Left renal pelvis (tissue), 4 donors: ENCODE measurements at regions not wholly inside any gene's neighbourhood (a gene's known extent, or its start where the extent isn't known, plus 50 kb on each side); places are given as distances from the start of the nearest gene placed in this dataset.

Experiments
- DNase-seq, 4 donors: peaks; one replicate each; pipeline ENCODE4 v3.0.0-alpha.2; 2013; ENCODE audit warnings: low read depth in 4 of 4, low spot score in 3 of 4

DNA sequence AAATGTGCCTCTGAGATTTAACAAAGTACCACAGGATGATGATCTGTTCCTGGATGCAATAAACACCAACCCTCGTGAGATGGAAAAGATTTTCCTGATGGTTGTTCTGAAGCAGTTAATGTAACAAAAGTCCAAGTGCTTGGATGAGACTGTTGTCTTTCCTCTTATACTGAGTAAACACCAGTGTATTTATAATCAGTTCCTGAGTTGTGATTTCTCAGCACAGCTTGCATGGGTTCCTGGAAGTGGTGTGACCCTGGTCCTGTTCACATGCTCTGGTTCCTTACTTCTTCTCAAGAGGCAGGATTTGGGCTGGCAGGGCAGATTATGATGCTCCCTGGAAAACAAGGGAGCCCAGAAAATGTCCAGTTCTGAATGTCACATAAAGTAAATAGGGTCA is 208.2 kb upstream of the USP24 start:
- DNase-seq, result no peak

- DNase-seq, result no peak
Measured at GRCh38 chr1:55420929-55421716, 206.0 kb upstream of the USP24 start.

GRCh38 chr1:55420026-55420425 is 204.9 kb upstream of the USP24 start:
- no peak for DNase-seq

DNA sequence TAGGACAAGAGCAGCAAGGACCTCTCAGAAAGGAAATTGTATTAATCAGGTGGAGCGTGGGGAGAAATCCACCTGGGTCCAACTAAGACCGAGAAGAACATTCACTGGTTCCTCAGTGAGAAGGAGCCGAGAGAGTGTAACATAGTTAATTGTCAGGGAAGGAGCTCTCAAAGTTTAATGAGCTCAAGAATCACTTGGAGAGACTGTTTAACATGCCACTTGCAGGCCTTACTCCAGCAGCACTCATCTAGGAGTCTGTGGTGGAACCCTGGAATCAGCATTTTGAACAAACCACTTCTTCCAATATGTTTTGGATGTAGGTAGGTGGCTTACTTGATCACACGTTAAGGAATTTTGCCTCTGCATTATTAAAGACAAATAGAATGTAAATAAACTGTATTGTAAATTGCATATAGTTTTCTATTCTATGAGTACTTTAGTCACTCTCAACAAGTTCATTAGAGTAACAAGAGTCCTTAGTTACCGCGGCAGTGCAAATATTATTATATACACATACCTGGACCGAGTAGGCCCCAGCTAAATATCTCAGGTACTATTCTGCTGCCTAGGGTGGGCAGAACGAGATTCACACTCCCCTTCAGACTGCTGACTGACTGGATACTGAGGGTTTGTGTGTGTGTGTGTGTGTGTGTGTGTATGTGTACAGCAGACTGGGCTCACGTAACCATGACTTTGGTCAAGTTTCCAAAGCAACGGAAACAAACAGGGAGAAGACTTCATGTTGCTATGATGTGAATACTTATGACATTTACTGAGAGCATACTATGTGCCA is 203.2 kb upstream of the USP24 start:
- DNase-seq, result no peak

GRCh38 chr1:55416164-55416842 is 201.1 kb upstream of the USP24 start:
- DNase-seq, result no peak

DNA sequence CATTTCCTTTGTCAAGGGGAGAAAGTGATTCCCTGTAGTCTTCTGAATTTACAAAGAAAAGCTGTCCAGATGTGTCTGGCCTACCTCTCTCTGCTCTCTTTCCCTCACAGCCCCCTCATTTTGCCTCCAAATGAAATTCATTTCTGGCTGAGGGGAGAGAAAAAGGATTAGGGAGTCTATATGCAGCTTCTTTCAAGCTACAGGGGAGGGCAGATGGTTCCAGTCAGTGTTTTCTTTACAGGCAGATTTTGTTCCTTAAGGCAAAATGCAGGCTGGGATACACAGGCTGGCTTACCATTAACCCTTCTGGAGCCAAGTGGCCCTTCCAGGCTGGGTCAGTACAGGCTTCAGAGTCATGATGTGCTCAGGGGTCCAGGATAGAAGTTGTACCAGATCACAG is 198.1 kb upstream of the USP24 start:
- no peak for DNase-seq

DNA sequence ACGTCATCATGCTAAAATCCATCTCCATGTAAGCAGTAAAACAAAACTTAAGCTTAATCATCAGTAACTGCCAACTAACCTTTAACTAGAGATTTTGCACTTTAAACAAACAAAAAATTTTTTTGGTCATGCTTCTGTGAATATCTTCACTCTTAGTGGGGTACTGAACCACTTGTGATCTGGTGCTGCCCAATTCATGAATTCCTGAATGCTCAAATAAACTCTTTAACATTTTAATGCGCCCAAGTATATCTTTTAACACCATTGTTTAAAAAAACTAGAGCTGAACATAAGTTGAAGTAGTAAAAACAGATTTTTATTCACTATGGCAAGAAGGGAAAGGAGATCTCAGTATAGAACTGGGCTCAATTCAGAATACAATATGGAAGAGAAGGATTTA is 196.9 kb upstream of the USP24 start:
- DNase-seq, result no peak

DNA sequence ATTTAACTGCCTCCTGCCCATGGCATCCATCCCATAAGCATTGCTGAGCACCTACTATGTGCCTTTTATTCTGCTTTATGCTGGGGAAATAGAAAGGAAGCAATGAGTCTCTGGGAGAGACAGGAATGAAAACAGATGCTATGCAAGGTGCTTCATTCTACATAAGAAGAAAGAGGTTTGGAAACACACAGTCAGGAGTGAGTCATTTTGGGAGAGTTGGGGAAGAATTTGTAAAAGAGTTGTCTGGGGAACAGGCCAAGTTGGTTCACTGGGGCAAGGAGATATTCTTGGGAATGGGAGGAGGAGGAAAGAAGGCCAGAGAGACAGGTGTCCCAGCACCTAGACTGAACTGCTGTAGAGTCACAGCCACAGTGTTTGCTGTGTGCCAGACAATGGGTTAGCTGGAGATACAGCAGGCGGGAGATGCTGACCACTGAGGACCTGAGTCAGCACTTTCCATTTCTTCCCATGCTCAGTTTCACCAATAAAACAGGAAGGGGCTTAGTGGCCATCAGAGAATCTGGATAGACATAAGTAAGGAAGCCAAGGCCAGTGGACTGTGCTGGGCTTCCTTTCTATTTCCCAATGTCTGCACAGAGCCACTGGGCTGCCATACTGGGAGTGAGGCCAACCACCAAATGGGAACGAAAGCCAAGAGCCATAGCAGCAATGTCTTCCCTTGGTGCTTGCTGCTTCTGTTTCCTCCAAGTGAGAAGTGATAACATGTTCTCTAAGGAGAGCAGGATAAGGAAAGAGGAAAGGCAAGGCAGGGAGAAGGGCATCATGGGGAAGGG is 187.7 kb upstream of the USP24 start:
- DNase-seq, result no peak

DNA sequence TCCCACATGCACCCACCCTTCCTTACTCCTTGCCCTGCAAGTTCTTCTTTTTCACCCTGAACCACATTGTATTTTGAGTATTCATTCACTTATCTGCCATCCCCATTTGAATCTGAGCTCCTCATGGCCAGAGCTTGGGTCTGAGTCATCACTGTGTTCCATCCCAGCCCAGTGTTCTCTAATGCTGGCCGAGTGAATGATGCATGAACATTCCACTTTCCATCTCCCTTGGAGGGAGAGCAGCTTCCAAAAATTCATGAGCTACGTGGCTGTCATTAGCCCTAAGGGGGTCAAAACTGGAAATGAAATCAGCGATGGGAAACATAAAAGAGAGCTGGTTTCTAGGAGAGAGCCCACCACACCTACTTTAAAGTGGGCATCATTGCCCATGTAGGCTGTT is 187.0 kb upstream of the USP24 start:
- no peak for DNase-seq

- no peak for DNase-seq
Measured at GRCh38 chr1:55400508-55400907, 185.3 kb upstream of the USP24 start.

DNA sequence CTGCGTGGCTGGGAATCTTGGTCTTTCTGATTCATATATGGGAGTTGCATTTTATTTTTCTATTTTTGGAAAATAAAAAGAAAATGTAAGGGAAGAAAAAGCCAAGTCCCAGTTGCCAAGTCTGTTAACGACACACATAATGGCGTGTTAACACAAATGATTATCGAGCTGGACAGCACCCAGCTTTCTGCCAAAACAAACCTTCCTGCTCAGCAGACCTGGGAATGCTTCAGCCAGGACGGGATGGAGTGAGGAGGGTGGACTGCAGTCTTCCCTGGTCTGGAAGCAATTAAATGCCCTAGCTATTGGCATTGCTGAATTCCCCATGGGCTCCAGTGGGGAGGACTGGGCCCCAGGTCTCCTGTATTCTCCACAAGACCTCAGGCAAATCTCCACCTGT is 184.2 kb upstream of the USP24 start:
- no peak for DNase-seq

DNA sequence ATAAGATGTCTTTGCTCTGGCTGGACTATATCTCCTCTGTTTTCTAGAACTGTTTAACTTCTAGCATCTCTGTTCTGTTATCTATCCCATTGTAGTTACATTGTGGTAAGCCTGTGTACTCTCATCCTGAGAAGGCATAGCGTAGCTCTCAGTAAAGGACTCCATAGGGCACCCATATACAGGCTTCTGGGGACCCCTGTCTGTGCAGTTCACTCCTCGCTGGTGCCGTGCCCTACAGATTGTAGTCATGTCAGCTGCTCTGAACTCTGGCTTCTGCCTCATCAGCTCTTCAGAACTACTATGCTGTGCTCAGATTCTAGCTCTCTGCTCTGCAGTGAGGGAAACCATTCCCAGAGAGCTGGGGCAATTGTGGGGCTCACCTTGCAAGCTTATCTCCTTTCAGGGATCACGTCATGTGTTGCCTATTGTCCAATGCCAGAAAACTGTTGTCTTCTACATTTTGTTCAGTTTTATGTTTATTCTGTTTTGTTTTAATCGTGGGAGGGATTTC is 181.3 kb upstream of the USP24 start:
- DNase-seq, result no peak

GRCh38 chr1:55388960-55389359 is 173.8 kb upstream of the USP24 start:
- no peak for DNase-seq

- no peak for DNase-seq
Measured at GRCh38 chr1:55387145-55387544, 172.0 kb upstream of the USP24 start.

DNA sequence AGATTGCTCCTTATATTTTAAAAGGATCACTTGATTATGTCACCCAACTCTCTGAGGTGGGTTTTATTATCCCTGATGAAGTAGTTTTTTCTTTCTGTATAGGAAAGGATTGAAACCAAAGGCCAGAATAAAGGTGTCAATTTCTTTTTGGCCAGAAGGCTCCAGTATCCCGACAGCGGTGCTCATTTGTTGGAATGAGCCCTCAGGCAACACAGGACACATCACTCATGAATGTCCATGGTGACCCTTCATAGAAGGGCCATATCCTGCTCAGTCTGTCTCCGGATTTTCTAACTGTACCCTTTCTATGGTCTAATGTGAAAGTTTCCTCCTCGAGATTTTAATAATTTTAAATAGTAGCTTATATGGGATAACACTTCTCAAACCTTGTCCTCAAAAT is 171.3 kb upstream of the USP24 start:
- DNase-seq, result no peak

GRCh38 chr1:55385402-55386018 is 170.3 kb upstream of the USP24 start:
- no peak for DNase-seq

DNA sequence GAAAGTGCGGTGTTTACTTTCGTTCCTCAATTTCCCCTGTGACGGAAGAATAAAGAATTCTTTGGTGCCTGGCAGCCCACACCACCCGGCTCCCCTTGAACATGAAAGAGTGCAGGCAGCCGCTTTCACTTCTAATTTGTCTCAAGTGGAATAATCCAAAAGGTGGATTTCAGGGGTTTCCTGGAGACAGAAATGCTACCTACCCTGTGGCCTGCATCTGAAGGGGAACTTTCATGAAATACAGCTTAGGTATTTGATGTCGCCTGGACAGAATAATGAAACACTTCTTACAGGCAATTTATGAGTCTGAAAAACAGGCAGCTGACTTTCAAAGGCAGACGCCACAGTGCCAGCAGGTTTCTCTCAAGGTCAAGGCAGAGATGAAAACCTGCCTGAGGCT is 169.5 kb upstream of the USP24 start:
- no peak for DNase-seq

DNA sequence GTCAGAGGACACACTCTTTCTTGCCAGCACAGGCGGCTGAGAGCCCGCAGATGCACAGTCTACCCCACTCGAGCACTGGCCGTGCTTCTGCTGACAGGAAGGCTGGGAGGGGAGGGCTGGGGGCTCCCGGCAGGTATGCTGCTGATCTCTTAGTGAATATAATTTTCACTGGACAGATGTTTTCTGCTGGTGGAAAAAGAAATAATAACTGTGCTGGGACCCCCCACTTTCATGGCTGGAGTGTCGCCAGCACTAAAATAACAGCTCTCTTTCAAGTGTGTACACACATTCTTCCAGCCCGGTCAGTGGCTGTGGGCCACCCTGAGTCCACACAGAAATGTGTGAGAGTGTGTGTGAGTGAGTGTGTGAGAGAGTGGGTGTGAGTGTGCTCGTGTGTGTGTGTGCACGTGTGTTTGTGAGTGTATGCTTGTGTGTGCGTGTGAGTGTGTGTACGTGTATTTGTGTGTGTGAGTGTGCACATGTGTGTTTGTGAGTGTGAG is 167.7 kb upstream of the USP24 start:
- no peak for DNase-seq

GRCh38 chr1:55381983-55382382 is 166.8 kb upstream of the USP24 start:
- DNase-seq, result no peak

DNA sequence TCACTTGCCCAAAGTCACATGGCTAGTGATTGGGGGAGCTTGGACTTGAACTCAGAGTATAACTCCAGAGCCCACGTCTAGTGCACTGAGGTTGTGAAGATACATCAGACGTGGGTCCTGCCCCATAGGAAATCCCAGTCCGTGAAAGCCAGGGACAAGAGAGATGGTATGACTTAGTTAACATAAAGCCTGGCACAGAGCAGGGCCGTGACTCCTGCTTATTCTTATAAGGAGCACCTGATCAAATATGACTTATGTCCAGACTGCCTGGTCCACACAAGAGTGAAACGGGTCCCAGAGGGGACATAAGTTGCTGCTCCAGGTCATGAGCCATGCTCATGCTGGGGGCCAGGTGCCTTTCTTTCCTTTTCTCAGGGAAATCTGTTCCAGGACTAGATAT is 166.3 kb upstream of the USP24 start:
- no peak for DNase-seq
